Caco-2 (cell line): ENCODE measurements at regions not wholly inside any gene's neighbourhood (a gene's known extent, or its start where the extent isn't known, plus 50 kb on each side); places are given as distances from the start of the nearest gene placed in this dataset.

Experiments used
- BruUV-seq: library from RNA; stranded (reverse); fragments of 400-500 nt; replicated peaks from 2 replicates; lab custom pipeline; 2021; lab: Mats Ljungman, UMichigan
- CTCF ChIA-PET: fragments of 300-600 bp; sonication (Branson Sonifier 250); formaldehyde crosslinking; loops from one replicate; lab custom pipeline; 2022; ENCODE audit warnings: antibody characterized with exemption; lab: Charles Lee
- POLR2A ChIA-PET: fragments of 300-600 bp; sonication (Branson Sonifier 250); formaldehyde crosslinking; loops from one replicate; lab custom pipeline; 2022; ENCODE audit warnings: antibody characterized with exemption; lab: Charles Lee
- DNase-seq, 2 experiments: peaks; one replicate each; pipeline versions ENCODE4 v3.0.0 to v3.0.0-alpha.2; 2020 to 2022
- H3K27me3 ChIP-seq: replicated peaks from 2 replicates; pipeline ENCODE4 v1.6.0; 2011; ENCODE audit warnings: low read length; ENCODE audit not compliant: control insufficient read depth, insufficient read depth
- H3K36me3 ChIP-seq: 2 replicates; pipeline ENCODE4 v1.5.1; 2011; ENCODE audit warnings: low read length; ENCODE audit not compliant: control insufficient read depth, insufficient read depth
- H3K4me1 ChIP-seq: fragments of 250-450 bp; sonication (Bioruptor Pico); 2 replicates; pipeline ENCODE4 v1.5.1; 2020; ENCODE audit warnings: mild to moderate bottlenecking
- H3K4me3 ChIP-seq: 2 replicates; pipeline ENCODE4 v1.5.1; 2011; ENCODE audit warnings: low read depth, mild to moderate bottlenecking, control low read depth, low read length
- H3K9me3 ChIP-seq: fragments of 250-450 bp; sonication (Bioruptor Pico); 2 replicates; pipeline ENCODE4 v1.5.1; 2020; ENCODE audit warnings: mild to moderate bottlenecking, moderate library complexity
- H3K27ac Mint-ChIP-seq: one replicate; pipeline ENCODE4 v1.8.0; 2022; ENCODE audit warnings: mixed read lengths; ENCODE audit not compliant: unreplicated experiment
- H3K27me3 Mint-ChIP-seq: one replicate; pipeline ENCODE4 v1.8.0; 2022; ENCODE audit warnings: mixed read lengths; ENCODE audit not compliant: insufficient read depth, unreplicated experiment
- H3K36me3 Mint-ChIP-seq: one replicate; pipeline ENCODE4 v1.8.0; 2022; ENCODE audit warnings: mild to moderate bottlenecking, mixed read lengths; ENCODE audit not compliant: insufficient read depth, unreplicated experiment
- H3K4me1 Mint-ChIP-seq: one replicate; pipeline ENCODE4 v1.8.0; 2022; ENCODE audit warnings: low read depth, mixed read lengths; ENCODE audit not compliant: unreplicated experiment
- H3K4me3 Mint-ChIP-seq: one replicate; pipeline ENCODE4 v1.8.0; 2022; ENCODE audit warnings: mild to moderate bottlenecking, moderate library complexity, mixed read lengths; ENCODE audit not compliant: unreplicated experiment
- H3K9me3 Mint-ChIP-seq: one replicate; pipeline ENCODE4 v1.8.0; 2022; ENCODE audit warnings: mixed read lengths; ENCODE audit not compliant: unreplicated experiment
- CTCF ChIP-seq, 2 experiments: fragments of 200-600 bp in 1 of 2; IDR thresholded peaks; 1 replicate in 1 of 2; 2 replicates in 1 of 2; pipeline versions ENCODE4 v1.5.1 to v1.8.0; 2011 to 2022; ENCODE audit warnings: antibody characterized with exemption in 1 of 2, control low read depth in 1 of 2, inconsistent platforms in 1 of 2, low read depth in 1 of 2, low read length in 1 of 2, mild to moderate bottlenecking in 1 of 2, moderate library complexity in 1 of 2; ENCODE audit not compliant: insufficient read depth in 1 of 2, severe bottlenecking in 1 of 2, unreplicated experiment in 1 of 2
- intact Hi-C: fragments of 100-400 bp; cut with micrococcal nuclease; formaldehyde crosslinking; loops from one replicate; pipeline ENCODE4 v1.10.0; 2022; ENCODE audit not compliant: unreplicated experiment

DNA sequence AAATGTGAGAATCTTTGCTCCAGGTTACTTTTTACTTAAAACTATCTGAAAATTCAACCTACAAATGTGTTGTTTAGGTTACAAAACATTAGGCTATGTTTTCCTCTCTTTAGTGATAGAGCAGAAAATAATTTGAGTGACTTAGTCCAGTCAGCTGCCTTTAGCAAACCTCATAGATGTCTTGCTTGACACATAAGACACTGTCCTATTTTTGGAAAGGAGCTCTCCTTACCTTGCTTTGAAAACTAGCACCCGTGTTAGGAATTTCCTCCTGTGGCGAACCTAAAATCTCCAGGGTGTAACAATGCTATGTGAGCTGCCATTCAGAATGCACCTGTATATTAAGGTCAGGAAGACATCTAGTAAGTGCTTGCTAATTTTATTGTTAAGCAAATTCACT is 221.2 kb upstream of the CD180 start:
- Histone ChIP-seq H3K4me3 (no peak overlapping the region), H3K27me3 (no peaks in the 10 kb centered on the region), H3K9me3 (no peaks in the 10 kb centered on the region), H3K36me3 (no peaks in the 10 kb centered on the region), H3K4me1 (no peaks in the 10 kb centered on the region)
- ChIA-PET POLR2A (no interaction called here), CTCF (no interaction called here)
- Mint-ChIP-seq H3K4me1 (no peaks in the 10 kb centered on the region), H3K27ac (no peak overlapping the region), H3K27me3 (no peaks in the 10 kb centered on the region), H3K36me3 (no peaks in the 10 kb centered on the region), H3K4me3 (no peak overlapping the region), H3K9me3 (no peaks in the 10 kb centered on the region)
- no TSS peak for BruUV-seq
- DNase-seq = no peak
- intact Hi-C loops = no loop called here
- TF ChIP-seq CTCF (IDR thresholded peaks at IDR 0.05; ENCODE audit: insufficient read depth in 1 of 2, low read depth in 1 of 2, low read length in 1 of 2, severe bottlenecking in 1 of 2, unreplicated experiment in 1 of 2) = no peak

DNA sequence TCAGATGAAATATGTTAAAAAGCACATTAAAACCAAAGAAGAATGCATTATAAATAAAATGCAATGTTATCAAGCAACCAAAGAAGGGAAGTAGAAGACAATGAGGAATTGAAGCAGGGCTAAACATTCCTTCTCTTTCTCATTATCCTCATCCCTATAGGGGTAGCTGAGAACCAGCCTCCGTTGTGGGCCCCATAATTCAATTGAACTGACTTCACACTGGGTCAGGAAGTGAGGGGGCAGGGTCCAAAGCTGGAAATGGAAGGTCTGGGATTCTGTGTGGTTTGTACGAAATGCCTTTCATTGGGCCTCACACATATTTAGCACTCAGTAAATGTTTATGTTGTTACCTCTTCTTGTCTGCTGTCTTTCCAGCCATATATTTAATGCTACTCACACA is 220.4 kb upstream of the CD180 start:
- no peak for TF ChIP-seq CTCF (IDR thresholded peaks at IDR 0.05; ENCODE audit: insufficient read depth in 1 of 2, low read depth in 1 of 2, low read length in 1 of 2, severe bottlenecking in 1 of 2, unreplicated experiment in 1 of 2)
- Mint-ChIP-seq H3K36me3 (no peaks in the 10 kb centered on the region), H3K4me3 (no peak overlapping the region), H3K27me3 (no peaks in the 10 kb centered on the region), H3K4me1 (no peaks in the 10 kb centered on the region), H3K27ac (no peak overlapping the region), H3K9me3 (no peaks in the 10 kb centered on the region)
- DNase-seq = no peak
- BruUV-seq = no TSS peak
- ChIA-PET CTCF (no interaction called here), POLR2A (no interaction called here)
- Histone ChIP-seq H3K9me3 (no peaks in the 10 kb centered on the region), H3K4me1 (no peaks in the 10 kb centered on the region), H3K36me3 (no peaks in the 10 kb centered on the region), H3K27me3 (no peaks in the 10 kb centered on the region), H3K4me3 (no peak overlapping the region)
- intact Hi-C loops = no loop called here

- no peak for TF ChIP-seq CTCF (IDR thresholded peaks at IDR 0.05; ENCODE audit: insufficient read depth in 1 of 2, low read depth in 1 of 2, low read length in 1 of 2, severe bottlenecking in 1 of 2, unreplicated experiment in 1 of 2)
- DNase-seq = peak in 1 of 2 experiments; percentile 39
- no peaks in the 10 kb centered on the region for H3K36me3 Mint-ChIP-seq
- CTCF ChIA-PET = no interaction called here
- H3K27ac Mint-ChIP-seq = no peak overlapping the region
- Histone ChIP-seq H3K36me3 (no peaks in the 10 kb centered on the region), H3K4me1 (no peaks in the 10 kb centered on the region), H3K27me3 (no peaks in the 10 kb centered on the region), H3K4me3 (no peak overlapping the region), H3K9me3 (no peaks in the 10 kb centered on the region)
- intact Hi-C loops = no loop called here
- no peaks in the 10 kb centered on the region for H3K27me3 Mint-ChIP-seq
- H3K9me3 Mint-ChIP-seq = no peaks in the 10 kb centered on the region
- no peak overlapping the region for H3K4me3 Mint-ChIP-seq
- BruUV-seq = no TSS peak
- POLR2A ChIA-PET = no interaction called here
- H3K4me1 Mint-ChIP-seq = no peaks in the 10 kb centered on the region
Observed at GRCh38 chr5:67416133-67416937, 219.7 kb upstream of the CD180 start.
